ENCODE measurements at regions not wholly inside any gene's neighbourhood (a gene's known extent, or its start where the extent isn't known, plus 50 kb on each side); places are given as distances from the start of the nearest gene placed in this dataset.
A peak's percentile ranks its signal among the peaks of the same experiment; 100 is the strongest.

DNA sequence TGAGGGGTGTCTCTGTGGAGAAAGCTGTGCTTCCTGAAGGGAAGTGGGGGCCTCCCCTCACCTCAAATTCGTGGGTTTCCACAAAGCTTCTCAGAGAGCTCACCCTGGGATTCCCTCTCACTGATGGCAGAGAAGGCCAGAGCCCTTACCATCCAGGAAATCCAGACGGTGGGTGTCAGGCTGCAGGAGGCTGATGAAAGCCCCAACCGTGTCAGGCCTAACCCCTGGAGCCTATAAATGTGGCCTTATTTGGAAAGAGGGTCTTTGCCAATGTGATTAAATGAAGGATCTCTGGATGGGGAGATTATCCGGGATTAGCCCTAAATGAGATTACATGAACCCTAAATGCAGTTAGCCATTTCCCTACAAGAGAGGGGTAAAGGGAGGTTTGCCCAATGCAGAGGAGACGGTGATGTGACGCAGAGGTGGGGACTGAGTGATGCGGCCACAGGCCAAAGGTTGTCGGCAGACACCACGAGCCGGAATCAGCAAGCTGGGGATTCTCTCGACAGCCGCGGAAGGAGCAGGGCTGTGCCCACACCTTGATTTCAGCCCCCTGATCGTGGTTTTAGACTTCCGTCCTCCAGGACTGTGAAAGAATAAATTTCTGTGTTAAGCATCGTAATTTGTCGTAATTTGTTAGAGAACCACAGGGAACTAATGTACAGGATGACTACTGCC lies 82.6 kb downstream of the TOMM20 start:
- Mint-ChIP-seq H3K36me3 (no peaks in the 10 kb centered on the region), H3K27me3 (ENCODE audit: low read depth in 3 of 3) (peaks cover 2 to 6% (median 4%) of the 10 kb centered on the region in 3 donors), H3K4me3 (peak overlapping the region; percentile 23 to 45 (median 37)), H3K27ac (peak overlapping the region in 4 of 6 donors; percentile 48 to 85 (median 82)), H3K9me3 (no peaks in the 10 kb centered on the region), H3K4me1 (peaks cover 42 to 45% of the 10 kb centered on the region in 2 donors)
- DNase-seq: peak; percentile 39 to 52 (median 50)

- H3K27ac Mint-ChIP-seq: peak overlapping the region in 5 of 6 donors; percentile 33 to 71 (median 58)
- H3K27me3 Mint-ChIP-seq (ENCODE audit: low read depth in 3 of 3): peaks cover 2 to 6% (median 4%) of the 10 kb centered on the region in 3 donors
- H3K4me3 Mint-ChIP-seq: peak overlapping the region; percentile 22 to 58 (median 31)
- no peak for DNase-seq
- H3K9me3 Mint-ChIP-seq: no peaks in the 10 kb centered on the region
- peaks cover 47 to 48% of the 10 kb centered on the region in 2 donors for H3K4me1 Mint-ChIP-seq
- no peaks in the 10 kb centered on the region for H3K36me3 Mint-ChIP-seq
Measured at GRCh38 chr1:235045034-235045690, 83.5 kb downstream of the TOMM20 start.

- peaks cover 0 to 9% (median 3%) of the 10 kb centered on the region in 3 donors for H3K36me3 Mint-ChIP-seq
- peak; percentile 58 to 66 (median 60) for DNase-seq
- H3K4me1 Mint-ChIP-seq: peaks cover 47 to 48% of the 10 kb centered on the region in 2 donors
- peaks cover 2 to 10% (median 7%) of the 10 kb centered on the region in 6 donors for H3K9me3 Mint-ChIP-seq
- H3K27me3 Mint-ChIP-seq (ENCODE audit: low read depth in 3 of 3): peaks cover 4 to 6% (median 5%) of the 10 kb centered on the region in 3 donors
- H3K4me3 Mint-ChIP-seq: peak overlapping the region; percentile 28 to 70 (median 63)
- H3K27ac Mint-ChIP-seq: peak overlapping the region in 5 of 6 donors; percentile 47 to 84 (median 70)
Measured at GRCh38 chr1:235043234-235043633, 85.4 kb downstream of the TOMM20 start.

DNA sequence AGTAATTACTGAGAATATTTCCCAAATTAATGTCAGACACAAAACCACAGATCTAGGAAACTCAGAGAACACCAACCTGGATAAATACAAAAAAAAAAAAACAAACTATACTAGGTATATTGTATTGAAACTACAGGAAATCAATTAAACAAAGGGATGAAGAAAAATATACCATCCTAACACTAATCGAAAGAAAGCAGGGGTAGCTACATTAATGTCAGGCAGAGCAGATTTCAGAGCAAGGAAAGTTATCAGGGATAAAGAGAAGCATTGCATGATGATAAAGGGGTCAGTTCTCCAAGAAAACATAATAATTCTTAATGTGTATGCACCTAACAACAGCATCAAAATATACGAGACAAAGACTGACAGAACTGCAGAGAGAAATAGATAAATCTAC lies 89.9 kb downstream of the TOMM20 start:
- Mint-ChIP-seq H3K27ac (no peak overlapping the region), H3K4me3 (no peak overlapping the region), H3K27me3 (ENCODE audit: low read depth in 3 of 3) (peaks cover 0 to 5% (median 4%) of the 10 kb centered on the region in 3 donors), H3K9me3 (peaks cover 2 to 14% (median 10%) of the 10 kb centered on the region in 6 donors), H3K4me1 (peaks cover 22% of the 10 kb centered on the region in 2 donors), H3K36me3 (peaks cover 3 to 13% (median 3%) of the 10 kb centered on the region in 3 donors)
- DNase-seq: no peak

- peaks cover 21 to 26% of the 10 kb centered on the region in 2 donors for H3K4me1 Mint-ChIP-seq
- peaks cover 3 to 13% (median 3%) of the 10 kb centered on the region in 3 donors for H3K36me3 Mint-ChIP-seq
- H3K9me3 Mint-ChIP-seq: peaks cover 2 to 16% (median 10%) of the 10 kb centered on the region in 6 donors
- no peak overlapping the region for H3K27ac Mint-ChIP-seq
- DNase-seq: no peak
- H3K27me3 Mint-ChIP-seq (ENCODE audit: low read depth in 3 of 3): peaks cover 1 to 6% (median 3%) of the 10 kb centered on the region in 3 donors
- no peak overlapping the region for H3K4me3 Mint-ChIP-seq
Measured at GRCh38 chr1:235035928-235036327, 92.7 kb downstream of the TOMM20 start.

- Mint-ChIP-seq H3K27ac (peak overlapping the region in 1 of 6 donors; percentile 29), H3K9me3 (peaks cover 0 to 2% (median 0%) of the 10 kb centered on the region in 6 donors), H3K4me1 (peaks cover 18 to 21% of the 10 kb centered on the region in 2 donors), H3K27me3 (ENCODE audit: low read depth in 3 of 3) (peaks cover 0 to 3% (median 2%) of the 10 kb centered on the region in 3 donors), H3K36me3 (no peaks in the 10 kb centered on the region), H3K4me3 (peak overlapping the region in 3 of 5 donors; percentile 17 to 78 (median 33))
- no peak for DNase-seq
Measured at GRCh38 chr1:235030919-235031596, 97.6 kb downstream of the TOMM20 start.

DNA sequence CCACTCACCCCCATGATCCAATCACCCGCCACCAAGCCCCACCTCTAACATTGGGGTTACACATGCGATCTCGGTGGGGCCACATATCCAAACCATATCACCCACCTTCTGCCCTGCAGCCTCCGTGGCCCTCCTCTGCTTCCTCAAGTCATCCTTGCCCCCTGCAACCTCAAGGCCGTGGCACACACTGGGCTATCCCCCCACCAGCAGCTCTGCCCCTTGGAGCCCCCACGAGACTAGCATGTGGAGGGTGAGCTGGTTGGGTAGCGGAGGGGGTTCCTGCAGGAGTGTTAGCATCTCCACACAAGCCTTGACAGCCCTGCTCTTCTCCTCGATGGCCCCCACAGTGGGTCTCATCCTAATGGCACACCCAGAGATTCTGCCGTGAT lies 100.8 kb downstream of the TOMM20 start:
- Mint-ChIP-seq H3K4me3 (no peak overlapping the region), H3K9me3 (peaks cover 0 to 2% (median 0%) of the 10 kb centered on the region in 6 donors), H3K4me1 (peaks cover 22 to 28% of the 10 kb centered on the region in 2 donors), H3K27me3 (ENCODE audit: low read depth in 3 of 3) (peaks cover 0 to 5% (median 4%) of the 10 kb centered on the region in 3 donors), H3K27ac (no peak overlapping the region), H3K36me3 (no peaks in the 10 kb centered on the region)
- DNase-seq: no peak

DNA sequence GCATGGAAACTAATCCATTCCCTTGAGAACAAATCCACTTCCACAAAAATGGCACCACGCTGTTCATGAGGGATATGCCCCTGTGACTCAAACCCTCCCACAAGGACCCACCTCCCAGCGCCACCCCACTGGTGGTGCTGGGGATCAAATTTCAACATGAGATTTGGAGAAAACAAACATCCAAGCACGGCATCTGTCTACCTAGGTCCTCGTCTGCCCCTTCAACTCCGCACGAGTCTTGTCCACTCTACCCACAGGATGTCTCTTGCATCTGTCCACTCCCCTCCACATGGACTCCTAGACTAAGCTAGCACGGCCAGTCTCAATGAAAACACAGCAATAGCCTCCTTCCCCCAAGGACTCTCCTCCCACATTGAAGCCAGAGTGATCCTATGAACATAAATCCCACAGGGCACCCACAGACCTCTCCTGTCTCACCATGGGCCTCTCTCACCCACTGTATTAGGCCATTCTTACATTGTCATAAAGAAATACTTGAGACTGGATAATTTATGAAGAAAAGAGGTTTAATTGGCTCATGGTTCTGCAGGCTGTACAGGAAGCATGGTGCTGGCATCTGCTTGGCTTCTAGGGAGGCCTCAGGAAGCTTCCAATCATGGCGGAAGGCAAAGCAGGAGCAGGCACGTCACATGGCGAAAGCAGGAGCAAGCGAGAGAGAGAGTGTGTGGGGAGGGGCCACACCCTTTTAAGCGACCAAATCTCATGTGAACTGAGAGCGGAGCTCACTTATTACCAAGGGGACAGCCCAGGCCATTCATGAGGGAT lies 101.4 kb downstream of the TOMM20 start:
- H3K4me3 Mint-ChIP-seq: no peak overlapping the region
- peaks cover 0 to 2% (median 0%) of the 10 kb centered on the region in 6 donors for H3K9me3 Mint-ChIP-seq
- DNase-seq: no peak
- H3K27ac Mint-ChIP-seq: no peak overlapping the region
- H3K36me3 Mint-ChIP-seq: peaks cover 0 to 5% (median 0%) of the 10 kb centered on the region in 3 donors
- H3K4me1 Mint-ChIP-seq: peaks cover 16 to 22% of the 10 kb centered on the region in 2 donors
- peaks cover 0 to 5% (median 4%) of the 10 kb centered on the region in 3 donors for H3K27me3 Mint-ChIP-seq (ENCODE audit: low read depth in 3 of 3)

DNA sequence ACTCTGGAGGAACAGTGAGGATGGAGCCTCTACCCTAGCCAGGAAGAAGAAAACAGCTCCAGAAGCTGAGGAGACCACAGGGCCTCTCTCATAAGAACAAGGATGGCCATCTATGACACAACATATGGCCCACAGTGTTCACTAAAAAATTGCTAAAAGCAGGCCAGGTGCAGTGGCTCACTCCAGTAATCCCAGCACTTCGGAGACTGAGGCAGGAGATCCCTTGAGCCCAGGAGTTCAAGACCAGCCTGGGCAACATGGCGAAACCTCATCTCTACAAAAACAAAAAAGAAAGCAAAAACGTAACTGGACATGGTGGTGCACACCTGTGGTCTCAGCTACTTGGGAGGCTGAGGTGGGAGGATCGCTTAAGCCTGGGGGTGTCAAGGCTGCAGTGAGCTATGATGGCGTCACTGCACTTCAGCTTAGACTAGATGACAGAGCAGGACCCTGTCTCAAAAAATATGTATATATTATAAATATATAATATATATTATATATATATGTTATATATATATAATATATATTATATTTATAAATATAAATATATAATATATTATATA lies 103.1 kb downstream of the TOMM20 start:
- H3K36me3 Mint-ChIP-seq: peaks cover 0 to 5% (median 0%) of the 10 kb centered on the region in 3 donors
- H3K4me3 Mint-ChIP-seq: no peak overlapping the region
- peaks cover 0 to 6% (median 2%) of the 10 kb centered on the region in 3 donors for H3K27me3 Mint-ChIP-seq (ENCODE audit: low read depth in 3 of 3)
- peak overlapping the region in 1 of 6 donors; percentile 19 for H3K27ac Mint-ChIP-seq
- DNase-seq: no peak
- no peaks in the 10 kb centered on the region for H3K9me3 Mint-ChIP-seq
- H3K4me1 Mint-ChIP-seq: peaks cover 5 to 9% of the 10 kb centered on the region in 2 donors

DNA sequence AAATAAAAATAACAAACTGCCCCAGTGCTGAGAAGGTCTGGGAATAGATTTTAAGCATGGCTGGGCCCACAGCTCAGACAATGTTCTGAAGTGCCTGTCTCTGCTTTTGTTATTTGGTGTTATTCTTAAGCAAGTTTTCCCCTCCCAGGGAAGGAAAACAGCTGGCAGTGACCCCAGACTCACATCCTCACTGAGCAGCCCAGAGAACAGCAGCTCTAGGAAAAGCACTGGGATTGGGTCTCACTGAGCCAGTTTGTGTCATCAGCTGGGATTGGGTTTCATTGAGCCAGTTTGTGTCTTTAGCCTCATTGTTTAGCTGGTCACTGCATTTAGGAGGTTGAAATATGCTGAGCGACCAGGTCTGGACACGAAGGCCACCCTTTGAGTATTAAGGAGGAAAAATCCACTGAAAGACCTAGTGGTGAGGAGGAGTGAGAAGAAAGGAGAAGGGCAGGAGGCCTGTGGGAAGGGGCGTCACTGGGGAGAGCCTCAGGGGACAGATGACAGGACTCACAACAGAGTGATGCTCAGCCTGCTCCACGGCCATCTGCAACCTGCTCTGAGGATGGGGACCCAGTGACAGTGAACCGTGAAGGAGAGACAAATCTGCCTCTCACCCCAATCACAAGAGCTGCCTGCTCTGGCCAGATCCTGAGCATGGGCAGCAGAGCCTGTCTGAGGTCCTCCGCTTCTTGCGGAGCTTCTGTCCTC lies 103.8 kb downstream of the TOMM20 start:
- no peak overlapping the region for H3K4me3 Mint-ChIP-seq
- no peak for DNase-seq
- peaks cover 0 to 6% (median 2%) of the 10 kb centered on the region in 3 donors for H3K27me3 Mint-ChIP-seq (ENCODE audit: low read depth in 3 of 3)
- H3K9me3 Mint-ChIP-seq: no peaks in the 10 kb centered on the region
- no peak overlapping the region for H3K27ac Mint-ChIP-seq
- H3K36me3 Mint-ChIP-seq: peaks cover 0 to 5% (median 0%) of the 10 kb centered on the region in 3 donors
- H3K4me1 Mint-ChIP-seq: peaks cover 5 to 9% of the 10 kb centered on the region in 2 donors

GRCh38 chr1:235023711-235024439 lies 104.8 kb downstream of the TOMM20 start:
- H3K4me1 Mint-ChIP-seq: peaks cover 5 to 15% of the 10 kb centered on the region in 2 donors
- no peak overlapping the region for H3K27ac Mint-ChIP-seq

More at GRCh38 chr1:235023711-235024439, 104.8 kb downstream of the TOMM20 start:
- no peaks in the 10 kb centered on the region for H3K9me3 Mint-ChIP-seq
- no peak for DNase-seq
- H3K27me3 Mint-ChIP-seq (ENCODE audit: low read depth in 3 of 3): peaks cover 0 to 6% (median 2%) of the 10 kb centered on the region in 3 donors
- H3K36me3 Mint-ChIP-seq: peaks cover 0 to 5% (median 0%) of the 10 kb centered on the region in 3 donors
- H3K4me3 Mint-ChIP-seq: no peak overlapping the region
